Sigmoid colon (tissue), 6 donors: ENCODE measurements at regions not wholly inside any gene's neighbourhood (a gene's known extent, or its start where the extent isn't known, plus 50 kb on each side); places are given as distances from the start of the nearest gene placed in this dataset.
A peak's percentile ranks its signal among the peaks of the same experiment; 100 is the strongest.
"Not testable (repeated sequence)": the region's sequence is repeated elsewhere in the genome, so short reads cannot be mapped to it uniquely, and the experiment has no call there.

Experiments
- DNase-seq: peaks from one replicate; pipeline ENCODE4 v3.0.0-alpha.2; 2019
- H3K27ac ChIP-seq, 4 donors: fragments of 200-600 bp; sonication (generic); one replicate each; pipeline ENCODE4 v1.5.1; 2016 to 2019; ENCODE audit warnings: mild to moderate bottlenecking in 1 of 4
- H3K27me3 ChIP-seq, 3 donors: fragments of 200-600 bp; sonication (generic); one replicate each; pipeline ENCODE4 v1.5.1; 2019; ENCODE audit warnings: mild to moderate bottlenecking in 1 of 3
- H3K36me3 ChIP-seq, 4 donors: fragments of 200-600 bp; sonication (generic); one replicate each; pipeline ENCODE4 v1.5.1; 2016 to 2019
- H3K4me1 ChIP-seq, 4 donors: fragments of 200-600 bp; sonication (generic); one replicate each; pipeline ENCODE4 v1.5.1; 2017 to 2019
- H3K4me3 ChIP-seq, 4 donors: fragments of 200-600 bp; sonication (generic); one replicate each; pipeline ENCODE4 v1.5.1; 2017 to 2019; ENCODE audit warnings: mild to moderate bottlenecking in 2 of 4, moderate library complexity in 1 of 4
- H3K9me3 ChIP-seq, 4 donors: fragments of 200-600 bp in 3 of 4; sonication (generic) in 3 of 4; one replicate each; pipeline versions ENCODE4 v1.5.1 to v1.6.1; 2013 to 2019
- EP300 ChIP-seq, 4 donors: sonication (generic); formaldehyde crosslinking; IDR thresholded peaks; one replicate each; pipeline ENCODE4 v1.6.1; 2017; ENCODE audit warnings: antibody characterized with exemption in 4 of 4
- POLR2A ChIP-seq, 2 donors: fragments of 450-650 bp; IDR thresholded peaks; one replicate each; pipeline ENCODE4 v1.6.1; 2016; ENCODE audit warnings: antibody characterized with exemption in 2 of 2, mild to moderate bottlenecking in 2 of 2, moderate library complexity in 2 of 2
- POLR2AphosphoS5 ChIP-seq, 4 donors: sonication (generic); formaldehyde crosslinking; IDR thresholded peaks; one replicate each; pipeline ENCODE4 v1.6.1; 2017; ENCODE audit warnings: antibody characterized with exemption in 4 of 4
- WGBS, 2 donors: extraction: QIAGEN DNeasy Blood & Tissue Kit; methylation state at CpG; one replicate each; pipeline ENCODE4 v1.1.7; 2013; 5-methylcytosine and 5-hydroxymethylcytosine counted together
- intact Hi-C: fragments of 100-400 bp; cut with DNase I; formaldehyde crosslinking; loops from one replicate; pipeline ENCODE4 v1.15.1; 2023
- TF ChIP-seq, protein P1 (sequence below), 4 experiments: fragments of 450-650 bp in 3 of 4; fragments of 200-600 bp in 1 of 4; IDR thresholded peaks; one replicate each; pipeline ENCODE4 v1.5.1; 2016 to 2019; ENCODE audit warnings: antibody characterized with exemption in 4 of 4, mild to moderate bottlenecking in 3 of 4, moderate library complexity in 2 of 4
- donor health status: healthy with polysubstance abuse.
- donor health status: healthy.

DNA sequence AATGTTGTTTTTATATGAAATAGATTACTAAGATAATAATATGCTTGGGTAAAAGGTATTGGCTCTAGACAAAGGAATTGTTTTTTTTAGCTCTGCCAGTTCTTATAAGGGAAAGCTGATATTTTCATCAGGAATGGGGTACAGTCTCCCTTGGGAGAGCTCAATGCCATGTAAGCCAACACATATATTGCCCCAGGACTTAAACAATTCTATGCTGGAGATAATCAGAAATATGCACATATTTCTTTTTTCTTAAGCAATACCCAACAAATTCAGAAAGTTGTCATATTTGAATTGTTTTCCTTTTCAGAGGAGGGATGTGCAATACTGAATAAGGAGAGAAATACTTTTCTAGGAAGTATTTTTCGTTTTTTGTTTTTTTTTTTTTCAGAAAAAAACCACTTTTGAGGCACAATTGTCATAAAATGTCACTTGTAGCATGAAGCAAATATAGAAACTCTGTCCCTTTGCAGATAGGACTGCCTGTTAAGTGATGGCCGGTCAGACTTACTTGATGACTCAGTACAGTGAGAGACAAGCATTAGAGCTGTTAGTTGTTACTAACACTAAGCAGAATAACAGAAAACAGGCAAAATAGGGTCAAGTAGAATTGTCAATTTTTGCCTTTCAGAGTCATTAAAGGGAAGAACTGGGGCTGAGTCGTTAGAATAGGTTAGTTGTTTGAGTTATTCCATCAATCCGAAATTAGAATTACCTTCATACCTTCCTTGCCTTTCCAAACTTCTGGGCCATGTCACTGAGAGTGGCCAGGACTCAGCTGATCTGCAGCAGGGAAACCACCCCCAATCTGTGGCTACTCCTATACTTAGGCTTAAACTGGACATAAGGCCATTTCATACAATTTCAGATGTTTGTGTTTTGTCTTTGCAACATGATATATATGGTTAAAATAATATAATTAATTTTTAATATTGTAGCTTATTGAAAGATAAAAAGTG, 168.1 kb downstream of the SLC38A4 start:
- WGBS, 2 donors: 81% methylated on average over 4 of the region's 4 CpGs
- TF ChIP-seq EP300 (IDR thresholded peaks at IDR 0.05) (no peak), POLR2AphosphoS5 (IDR thresholded peaks at IDR 0.05) (no peak), POLR2A (IDR thresholded peaks at IDR 0.05) (no peak)
- TF ChIP-seq, protein P1, sequence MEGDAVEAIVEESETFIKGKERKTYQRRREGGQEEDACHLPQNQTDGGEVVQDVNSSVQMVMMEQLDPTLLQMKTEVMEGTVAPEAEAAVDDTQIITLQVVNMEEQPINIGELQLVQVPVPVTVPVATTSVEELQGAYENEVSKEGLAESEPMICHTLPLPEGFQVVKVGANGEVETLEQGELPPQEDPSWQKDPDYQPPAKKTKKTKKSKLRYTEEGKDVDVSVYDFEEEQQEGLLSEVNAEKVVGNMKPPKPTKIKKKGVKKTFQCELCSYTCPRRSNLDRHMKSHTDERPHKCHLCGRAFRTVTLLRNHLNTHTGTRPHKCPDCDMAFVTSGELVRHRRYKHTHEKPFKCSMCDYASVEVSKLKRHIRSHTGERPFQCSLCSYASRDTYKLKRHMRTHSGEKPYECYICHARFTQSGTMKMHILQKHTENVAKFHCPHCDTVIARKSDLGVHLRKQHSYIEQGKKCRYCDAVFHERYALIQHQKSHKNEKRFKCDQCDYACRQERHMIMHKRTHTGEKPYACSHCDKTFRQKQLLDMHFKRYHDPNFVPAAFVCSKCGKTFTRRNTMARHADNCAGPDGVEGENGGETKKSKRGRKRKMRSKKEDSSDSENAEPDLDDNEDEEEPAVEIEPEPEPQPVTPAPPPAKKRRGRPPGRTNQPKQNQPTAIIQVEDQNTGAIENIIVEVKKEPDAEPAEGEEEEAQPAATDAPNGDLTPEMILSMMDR (IDR thresholded peaks at IDR 0.05): no peak

DNA sequence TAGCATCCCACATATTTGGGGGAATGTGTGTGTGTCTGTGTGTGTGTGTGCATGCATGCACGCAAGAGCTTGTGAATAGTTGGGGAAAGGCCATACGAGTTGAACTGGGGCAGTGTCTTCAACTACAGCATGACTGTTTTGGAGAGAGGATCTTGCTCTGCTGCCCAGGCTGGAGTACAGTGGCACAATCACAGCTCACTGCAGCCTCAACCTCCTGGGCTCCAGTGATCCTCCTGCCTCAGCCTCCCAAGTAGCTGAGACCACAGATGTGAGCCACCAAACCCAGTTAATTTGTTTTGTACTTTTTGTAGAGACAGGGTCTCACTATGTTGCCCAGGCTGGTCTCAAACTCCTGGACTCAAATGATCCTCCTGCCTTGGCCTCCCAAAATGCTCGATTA, 169.8 kb downstream of the SLC38A4 start:
- not testable (repeated sequence) for H3K4me3 ChIP-seq, H3K27me3 ChIP-seq, H3K9me3 ChIP-seq, H3K27ac ChIP-seq, DNase-seq, H3K36me3 ChIP-seq
- 94 to 97% methylated on average over 3 of the region's 3 CpGs for WGBS, 2 donors
- intact Hi-C loops: loop anchor here (10.0 kb wide), 1 partner anchor 181 kb away; no protein-coding TSS in a partner anchor
- H3K4me1 ChIP-seq: peaks cover 0 to 33% (median 29%) of the 10 kb centered on the region in 4 donors

More for the DNA sequence above, 168.1 kb downstream of the SLC38A4 start:
- Histone ChIP-seq H3K27ac (peak overlapping the region; percentile 68 to 81 (median 74)), H3K36me3 (no peaks in the 10 kb centered on the region), H3K27me3 (no peaks in the 10 kb centered on the region), H3K4me3 (no peak overlapping the region), H3K4me1 (peaks cover 0 to 39% (median 34%) of the 10 kb centered on the region in 4 donors), H3K9me3 (no peaks in the 10 kb centered on the region)
- intact Hi-C loops: loop anchor here (10.0 kb wide), 1 partner anchor 183 kb away; no protein-coding TSS in a partner anchor
- no peak for DNase-seq

DNA sequence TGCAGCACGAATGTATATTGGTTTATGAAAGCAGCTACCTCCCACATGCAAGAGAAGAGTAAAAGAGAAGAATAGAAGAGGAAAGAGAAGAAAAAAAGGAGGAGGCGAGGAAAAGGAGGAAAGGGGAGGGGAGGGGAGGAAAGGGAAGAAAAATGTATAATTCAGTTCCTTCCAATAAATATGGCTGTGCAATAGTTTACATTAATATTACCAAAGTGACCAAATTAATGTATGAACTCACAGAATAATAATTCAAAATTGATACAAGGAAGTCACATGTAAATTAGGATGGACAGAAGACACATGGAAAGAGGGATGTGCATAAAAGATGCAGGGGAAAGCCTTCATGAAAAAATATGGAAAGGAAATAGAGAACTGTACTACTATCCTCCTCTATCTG, 172.5 kb downstream of the SLC38A4 start:
- H3K27ac ChIP-seq: no peak overlapping the region
- DNase-seq: no peak
- intact Hi-C loops: loop anchor here (10.0 kb wide), 1 partner anchor 179 kb away; no protein-coding TSS in a partner anchor
- H3K4me3 ChIP-seq: no peak overlapping the region
- no peaks in the 10 kb centered on the region for H3K9me3 ChIP-seq
- H3K4me1 ChIP-seq: peaks cover 0 to 6% (median 5%) of the 10 kb centered on the region in 4 donors
- no peaks in the 10 kb centered on the region for H3K27me3 ChIP-seq
- WGBS, 2 donors: 87 to 91% methylated on average over 2 of the region's 2 CpGs
- no peak for TF ChIP-seq POLR2A (IDR thresholded peaks at IDR 0.05)
- TF ChIP-seq, protein P1 (IDR thresholded peaks at IDR 0.05): no peak
- TF ChIP-seq EP300 (IDR thresholded peaks at IDR 0.05): no peak
- TF ChIP-seq POLR2AphosphoS5 (IDR thresholded peaks at IDR 0.05): no peak
- no peaks in the 10 kb centered on the region for H3K36me3 ChIP-seq

DNA sequence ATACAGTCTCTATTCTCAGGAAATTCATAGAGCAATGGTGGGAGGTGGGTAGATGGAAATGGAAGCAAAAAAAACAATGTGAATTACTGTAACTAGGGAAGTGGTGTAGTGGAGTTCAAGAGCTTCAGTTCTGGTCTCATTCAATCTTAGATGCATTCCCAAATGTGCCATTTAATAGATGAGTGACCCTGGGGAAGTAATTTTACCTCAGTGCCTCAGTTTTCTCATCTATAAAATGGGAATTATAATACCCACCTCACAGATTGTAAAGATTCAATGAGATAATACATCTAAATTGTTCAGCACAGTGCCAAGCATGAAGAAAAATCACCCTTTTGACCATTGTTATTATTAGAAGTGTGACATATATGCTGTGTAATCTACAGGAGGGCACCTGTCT, 173.1 kb downstream of the SLC38A4 start:
- Histone ChIP-seq H3K4me3 (no peak overlapping the region), H3K9me3 (no peaks in the 10 kb centered on the region), H3K27ac (no peak overlapping the region), H3K4me1 (peaks cover 0 to under 1% (median 0%) of the 10 kb centered on the region in 4 donors), H3K27me3 (no peaks in the 10 kb centered on the region), H3K36me3 (no peaks in the 10 kb centered on the region)
- TF ChIP-seq EP300 (IDR thresholded peaks at IDR 0.05) (no peak), POLR2A (IDR thresholded peaks at IDR 0.05) (no peak)
- TF ChIP-seq, protein P1 (IDR thresholded peaks at IDR 0.05): no peak
- no peak for DNase-seq
- intact Hi-C loops: loop anchor here (10.0 kb wide), 1 partner anchor 178 kb away; no protein-coding TSS in a partner anchor

DNA sequence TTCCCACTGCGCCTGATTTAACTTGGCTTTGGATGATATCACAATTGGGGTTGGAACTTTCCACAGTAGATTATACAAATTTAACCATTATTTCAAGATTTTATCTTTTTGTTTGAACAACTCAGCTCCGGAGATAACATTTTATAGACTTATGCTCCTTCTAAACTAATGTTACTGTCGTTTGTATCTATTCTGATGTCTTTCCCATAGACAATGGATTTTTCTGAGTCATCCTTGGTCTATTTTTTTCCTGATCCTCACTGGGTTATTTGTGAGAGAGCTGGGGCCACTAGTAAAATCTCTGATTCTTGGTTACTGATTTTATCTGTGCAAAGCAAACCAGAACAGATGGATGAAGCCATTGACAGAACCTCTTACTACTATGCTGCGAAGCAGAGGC, 175.1 kb downstream of the SLC38A4 start:
- Histone ChIP-seq H3K27ac (no peak overlapping the region), H3K9me3 (no peaks in the 10 kb centered on the region), H3K27me3 (no peaks in the 10 kb centered on the region), H3K4me3 (no peak overlapping the region), H3K4me1 (no peaks in the 10 kb centered on the region), H3K36me3 (no peaks in the 10 kb centered on the region)
- DNase-seq: no peak
- intact Hi-C loops: loop anchor here (10.0 kb wide), 1 partner anchor 176 kb away; no protein-coding TSS in a partner anchor
- TF ChIP-seq POLR2AphosphoS5 (IDR thresholded peaks at IDR 0.05): no peak
- no peak for TF ChIP-seq POLR2A (IDR thresholded peaks at IDR 0.05)
- TF ChIP-seq EP300 (IDR thresholded peaks at IDR 0.05): no peak
- TF ChIP-seq, protein P1 (IDR thresholded peaks at IDR 0.05): no peak
- WGBS, 2 donors: 63 to 89% methylated on average over 4 of the region's 4 CpGs
